Stimulated activated CD4-positive, alpha-beta T cell treated with anti-CD3 and anti-CD28 coated beads, Interleukin-15, amount 100 ng/mL, for 24 hours (primary cell): ENCODE measurements at regions not wholly inside any gene's neighbourhood (a gene's known extent, or its start where the extent isn't known, plus 50 kb on each side); places are given as distances from the start of the nearest gene placed in this dataset.
"Not testable (repeated sequence)": the region's sequence is repeated elsewhere in the genome, so short reads cannot be mapped to it uniquely, and the experiment has no call there.

Experiments used
- DNase-seq: peaks from one replicate; pipeline ENCODE4 v3.0.0-alpha.2; 2020

DNA sequence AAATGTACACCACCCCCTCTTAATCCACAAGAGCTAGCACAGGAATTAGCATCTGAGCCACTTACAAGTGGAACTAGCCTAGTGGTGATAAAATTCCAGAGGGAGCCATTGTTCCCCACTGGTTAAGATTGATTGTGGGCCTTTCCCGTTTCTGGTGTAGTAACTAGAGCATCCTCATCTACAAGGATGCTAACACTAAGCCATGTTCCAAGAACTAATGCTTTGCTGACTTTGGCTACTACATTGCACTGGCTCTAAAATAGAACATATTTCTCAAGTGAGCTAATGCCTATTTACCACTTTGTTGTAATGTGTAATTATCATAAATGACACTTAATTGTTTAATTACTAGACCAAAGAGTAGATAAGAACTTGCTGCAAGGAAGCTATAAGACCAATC is 143.7 kb downstream of the FZD1 start:
- no peak for DNase-seq

GRCh38 chr7:91408388-91409154 is 144.3 kb downstream of the FZD1 start:
- DNase-seq, result no peak

GRCh38 chr7:91411060-91411459 is 146.8 kb downstream of the FZD1 start:
- DNase-seq, result no peak

DNA sequence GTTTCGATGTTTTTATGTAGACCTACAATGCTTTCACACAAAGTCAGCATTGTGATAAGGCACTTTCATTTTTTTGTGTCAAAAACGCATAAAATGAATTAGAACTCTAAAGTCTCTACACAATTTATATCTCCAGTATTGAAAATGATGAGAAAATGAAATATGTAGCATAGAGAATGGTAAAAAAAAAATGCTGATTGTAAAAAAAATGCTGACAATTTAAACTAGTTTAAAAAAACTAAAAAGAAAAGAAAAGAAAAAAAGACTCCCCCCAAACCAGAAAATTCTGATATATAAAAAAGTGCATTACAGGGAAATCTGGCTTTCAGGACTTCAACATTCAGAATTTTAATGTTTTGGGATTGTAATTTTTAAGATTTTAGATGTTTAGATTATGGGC is 148.1 kb downstream of the FZD1 start:
- no peak for DNase-seq

DNA sequence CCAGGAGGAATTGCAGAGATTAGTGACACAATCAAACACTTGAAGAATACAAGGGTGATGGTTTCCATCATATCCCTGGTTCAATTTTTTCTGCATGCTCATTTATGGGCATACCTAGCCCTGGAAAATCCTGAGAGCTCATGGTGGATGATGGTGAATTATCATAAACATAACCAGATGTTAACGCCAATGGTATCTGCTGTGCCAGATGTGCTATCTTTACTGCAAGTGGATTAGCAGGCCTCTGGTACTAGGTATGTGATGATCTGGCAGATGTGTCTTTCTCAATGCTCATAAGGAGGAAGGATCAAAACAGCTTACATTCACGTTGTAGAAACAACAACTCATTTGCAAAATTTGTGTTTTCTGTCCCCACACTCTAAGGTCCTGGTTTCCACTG is 150.5 kb downstream of the FZD1 start:
- DNase-seq, result no peak

GRCh38 chr7:91416155-91416865 is 152.1 kb downstream of the FZD1 start:
- DNase-seq, result no peak

- no peak for DNase-seq
These were observed 156.4 kb downstream of the FZD1 start for GRCh38 chr7:91420606-91421005.

GRCh38 chr7:91421018-91421417 is 156.8 kb downstream of the FZD1 start:
- DNase-seq, result no peak

DNA sequence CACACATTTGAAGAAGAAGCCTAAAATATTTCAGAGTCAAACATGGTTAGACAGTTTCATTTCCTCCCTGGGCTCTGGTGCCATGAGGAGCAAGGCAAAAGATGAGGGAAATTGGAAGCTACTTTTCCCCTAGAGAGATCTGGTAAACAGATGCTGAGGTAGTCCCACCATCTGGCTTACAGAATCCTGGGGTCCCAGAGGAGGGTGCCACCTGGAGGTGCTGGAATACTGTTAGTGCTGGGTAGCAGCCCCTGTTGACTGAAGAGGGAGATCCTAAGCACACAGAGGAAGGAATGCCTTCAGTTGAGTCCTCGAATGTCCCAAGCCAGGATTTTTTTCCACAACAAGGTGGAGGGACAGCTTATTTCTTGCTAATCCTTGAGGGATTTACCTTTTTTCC is 160.1 kb downstream of the FZD1 start:
- DNase-seq, result no peak

DNA sequence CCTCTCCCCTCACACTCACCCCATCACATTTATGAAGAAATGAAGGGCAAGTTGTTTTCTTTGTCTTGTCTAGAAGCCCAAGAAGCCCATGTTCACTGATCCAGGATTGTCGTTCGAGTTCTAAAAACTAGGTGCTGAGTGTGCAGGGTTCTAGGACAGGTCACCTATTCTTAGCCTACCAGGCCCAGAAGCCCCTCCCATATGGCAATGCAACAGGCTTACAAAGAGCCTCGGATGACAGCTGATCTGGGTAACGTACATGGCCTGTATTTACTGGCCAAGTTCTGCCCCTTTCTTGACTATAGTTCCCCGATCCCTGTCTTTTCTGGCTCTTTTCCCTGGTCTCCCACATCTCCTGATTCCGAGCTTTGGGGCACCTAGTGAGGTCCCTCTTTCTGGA is 160.9 kb downstream of the FZD1 start:
- no peak for DNase-seq

GRCh38 chr7:91427051-91427450 is 162.8 kb downstream of the FZD1 start:
- no peak for DNase-seq

DNA sequence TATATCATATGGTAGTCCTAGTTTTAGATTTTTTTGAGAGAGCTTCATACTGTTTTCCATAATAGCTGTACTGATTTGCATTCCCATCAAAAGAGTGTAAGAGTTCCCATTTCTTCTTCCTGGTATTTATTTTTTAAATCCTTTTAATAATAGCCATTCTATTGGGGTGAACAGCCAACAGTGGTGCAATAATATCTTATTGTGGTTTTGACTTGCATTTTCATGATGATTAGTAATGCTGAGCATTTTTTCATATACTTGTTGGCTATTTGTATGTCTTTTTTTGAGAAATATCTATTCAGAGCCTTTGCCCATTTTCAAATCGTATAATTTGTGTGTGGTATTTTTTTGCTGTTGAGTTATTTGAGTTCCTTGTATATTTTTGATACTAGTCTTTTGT is 167.4 kb downstream of the FZD1 start:
- DNase-seq, result no peak

DNA sequence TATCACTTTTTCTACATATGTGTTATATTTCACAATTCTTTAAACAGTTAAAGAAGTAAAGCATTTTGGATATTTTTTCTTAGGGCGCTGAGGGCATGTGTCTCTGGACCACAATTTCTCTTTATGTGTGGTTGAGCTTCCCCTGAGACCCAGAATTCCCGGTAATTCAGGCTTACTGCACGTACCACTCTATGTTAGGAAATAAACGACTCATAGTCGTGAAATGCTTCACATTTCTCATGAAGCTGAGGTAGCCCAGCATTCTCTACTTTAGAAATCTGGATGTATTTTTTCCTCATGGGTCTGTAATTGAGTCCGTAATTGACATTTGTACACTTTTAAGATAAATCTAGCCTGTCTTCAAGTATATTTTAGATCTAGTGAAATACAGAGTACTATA is 170.6 kb downstream of the FZD1 start:
- no peak for DNase-seq

- DNase-seq, result no peak
These were observed 171.3 kb downstream of the FZD1 start for GRCh38 chr7:91435381-91436059.

- DNase-seq, result no peak
These were observed 172.4 kb downstream of the FZD1 start for GRCh38 chr7:91436655-91437054.

DNA sequence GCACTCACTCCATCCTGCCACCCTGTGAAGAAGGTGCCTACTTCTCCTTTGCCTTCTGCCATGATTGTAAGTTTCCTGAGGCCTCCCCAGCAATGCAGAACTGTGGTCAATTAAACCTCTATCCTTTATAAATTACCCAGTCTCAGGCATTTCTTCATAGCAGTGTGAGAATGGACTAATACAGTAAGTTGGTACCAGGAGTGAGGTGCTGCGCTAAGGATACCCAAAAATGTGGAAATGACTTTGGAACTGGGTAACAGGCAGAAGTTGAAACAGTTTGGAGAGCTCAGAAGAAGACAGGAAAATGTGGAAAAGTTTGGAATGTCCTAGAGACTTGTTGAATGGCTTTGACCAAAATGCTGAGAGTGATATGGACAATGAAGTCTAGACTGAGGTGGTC is 176.0 kb downstream of the FZD1 start:
- not testable (repeated sequence) for DNase-seq

DNA sequence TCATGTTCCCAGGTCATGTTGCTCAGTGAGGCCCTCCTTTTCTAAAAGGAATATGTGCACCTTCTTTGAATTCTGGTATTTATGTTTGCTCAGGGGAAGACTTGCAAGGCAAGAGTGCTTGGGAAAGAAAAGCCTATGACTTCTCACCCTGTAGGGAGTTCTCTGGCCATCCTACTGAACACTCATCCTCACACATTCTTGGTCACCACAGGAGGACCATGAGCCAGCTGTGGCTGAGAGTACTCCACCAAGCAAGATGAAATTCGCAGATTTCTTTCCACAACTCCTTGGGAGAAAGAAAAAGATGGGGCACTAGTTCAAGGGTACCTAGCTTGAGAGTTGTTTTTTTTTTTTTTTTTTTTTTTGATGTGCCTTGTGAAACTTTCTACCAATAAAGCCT is 179.6 kb downstream of the FZD1 start:
- no peak for DNase-seq

GRCh38 chr7:91446819-91447218 is 182.6 kb downstream of the FZD1 start:
- no peak for DNase-seq

DNA sequence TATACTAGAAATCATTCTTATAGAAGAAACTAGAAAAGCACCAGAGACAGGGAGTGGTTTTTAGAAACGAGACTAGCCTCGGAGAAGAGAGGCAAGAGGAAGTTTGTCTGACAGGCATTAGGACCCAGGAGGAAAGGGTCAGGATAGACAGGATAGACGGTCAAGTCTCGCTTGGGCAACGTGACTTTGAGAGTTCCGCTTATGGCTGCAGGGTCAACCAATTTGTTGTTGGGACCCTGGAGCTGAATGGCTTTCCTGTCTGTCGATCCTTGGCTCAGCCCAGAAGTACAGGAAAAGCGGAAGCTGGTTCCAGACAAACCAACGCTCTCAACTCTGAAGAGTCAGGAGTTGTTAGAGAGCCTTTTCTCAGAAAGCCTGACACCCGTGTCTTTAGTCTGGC is 191.2 kb downstream of the FZD1 start:
- DNase-seq, result no peak

DNA sequence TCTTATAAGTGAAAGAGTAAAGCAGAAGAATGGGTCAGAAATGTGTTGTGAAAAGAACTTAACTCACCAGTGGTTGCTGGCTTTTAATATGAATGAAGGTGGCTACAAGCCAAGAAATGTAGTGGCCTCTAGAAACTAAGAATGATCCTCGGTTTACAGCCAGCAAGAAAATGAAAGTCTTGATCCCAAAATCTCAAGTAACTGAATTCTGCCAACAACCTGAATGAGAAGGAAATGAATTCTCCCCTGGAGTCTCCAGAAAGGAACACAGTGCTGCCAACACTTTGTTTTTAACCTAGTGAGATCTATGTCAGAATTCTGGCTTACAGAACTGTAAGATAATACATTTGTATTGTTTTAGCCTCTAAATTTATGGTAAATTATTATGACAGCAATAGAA is 193.0 kb downstream of the FZD1 start:
- no peak for DNase-seq

DNA sequence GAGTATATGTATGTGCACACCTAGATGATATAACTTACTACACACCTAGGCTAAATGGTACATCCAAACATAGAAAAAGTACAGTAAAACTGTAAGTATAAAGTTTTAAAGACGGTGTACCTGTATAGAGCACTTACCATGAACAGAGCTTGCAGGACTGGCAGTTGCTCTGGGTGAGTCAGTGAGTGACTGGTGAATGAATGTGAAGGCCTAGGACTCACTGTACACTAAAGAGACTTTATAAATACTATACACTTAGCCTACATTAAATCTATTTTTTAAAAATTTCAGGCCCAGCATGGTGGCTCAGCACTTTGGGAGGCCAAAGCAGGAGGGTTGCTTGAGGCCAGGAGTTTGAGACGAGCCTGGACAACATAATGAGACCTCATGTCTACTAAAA is 195.3 kb downstream of the FZD1 start:
- no peak for DNase-seq

- no peak for DNase-seq
These were observed 198.1 kb downstream of the FZD1 start for GRCh38 chr7:91462316-91462715.

DNA sequence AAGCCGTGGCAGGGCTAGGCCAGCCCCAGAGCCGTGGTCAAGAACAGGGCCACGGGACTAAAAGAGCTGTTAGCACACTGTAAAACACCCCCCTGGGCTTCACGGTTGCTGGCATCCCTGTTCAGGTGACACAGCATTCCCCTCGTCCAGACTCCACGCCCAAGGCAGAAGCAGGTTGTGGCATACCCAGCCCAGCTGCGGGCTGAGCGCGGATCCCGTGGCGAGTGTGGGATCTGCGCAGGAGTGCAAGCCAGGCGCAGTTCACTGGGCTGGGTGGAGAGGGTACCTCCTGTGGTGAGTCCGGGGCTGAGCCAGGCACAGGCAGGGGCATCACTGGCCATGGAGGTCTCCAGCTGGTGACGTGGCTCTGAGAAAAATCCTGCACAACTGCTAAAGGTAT is 199.1 kb downstream of the FZD1 start:
- DNase-seq, result no peak

DNA sequence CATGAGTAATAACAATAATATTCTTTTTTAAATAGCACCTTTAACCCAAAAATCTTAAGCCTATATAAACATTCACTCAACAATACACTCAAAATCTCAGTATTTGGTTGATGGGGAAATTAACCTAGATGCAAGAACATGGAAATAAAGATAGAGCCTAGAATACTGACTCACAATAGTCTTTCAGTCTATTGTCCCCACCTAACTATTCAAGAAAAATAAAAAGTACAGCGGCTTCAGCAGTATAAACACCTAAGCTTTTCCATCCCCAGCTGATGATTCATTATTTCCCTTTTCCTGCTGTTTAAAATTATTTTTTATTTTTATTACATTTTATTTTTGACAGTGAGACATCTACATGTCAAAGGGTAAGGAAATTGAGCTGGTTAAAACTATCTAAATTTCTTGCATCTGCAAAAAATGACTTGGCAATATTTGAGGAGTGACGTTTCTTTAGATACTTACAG is 201.4 kb downstream of the FZD1 start:
- DNase-seq, result no peak
